ENCODE measurements at regions not wholly inside any gene's neighbourhood (a gene's known extent, or its start where the extent isn't known, plus 50 kb on each side); places are given as distances from the start of the nearest gene placed in this dataset.

GRCh38 chr1:112788054-112788453 lies 72.9 kb upstream of the PPM1J start:
- DNase-seq (ENCODE audit: low read depth in 1 of 2, low spot score in 2 of 2): no peak

GRCh38 chr1:112783059-112783458 lies 67.9 kb upstream of the PPM1J start:
- no peak for DNase-seq (ENCODE audit: low read depth in 1 of 2, low spot score in 2 of 2)
- Histone ChIP-seq H3K4me1 (replicated peaks) (no peaks in the 10 kb centered on the region), H3K27ac (no peak overlapping the region), H3K27me3 (replicated peaks) (no peaks in the 10 kb centered on the region), H3K9me3 (replicated peaks) (no peaks in the 10 kb centered on the region), H3K4me3 (no peak overlapping the region), H3K36me3 (no peaks in the 10 kb centered on the region)

More at GRCh38 chr1:112788054-112788453, 72.9 kb upstream of the PPM1J start:
- H3K36me3 ChIP-seq: no peaks in the 10 kb centered on the region
- H3K4me1 ChIP-seq (replicated peaks): peaks cover 10% of the 10 kb centered on the region
- H3K27ac ChIP-seq: no peak overlapping the region
- H3K4me3 ChIP-seq: no peak overlapping the region
- H3K27me3 ChIP-seq (replicated peaks): no peaks in the 10 kb centered on the region
- no peaks in the 10 kb centered on the region for H3K9me3 ChIP-seq (replicated peaks)

- DNase-seq (ENCODE audit: low read depth in 1 of 2, low spot score in 2 of 2): no peak
- Histone ChIP-seq H3K9me3 (replicated peaks) (no peaks in the 10 kb centered on the region), H3K27ac (no peak overlapping the region), H3K27me3 (replicated peaks) (no peaks in the 10 kb centered on the region), H3K4me1 (replicated peaks) (no peaks in the 10 kb centered on the region), H3K4me3 (no peak overlapping the region), H3K36me3 (no peaks in the 10 kb centered on the region)
Measured at GRCh38 chr1:112779665-112780526, 64.8 kb upstream of the PPM1J start.

- Histone ChIP-seq H3K4me3 (no peak overlapping the region), H3K27ac (no peak overlapping the region), H3K27me3 (replicated peaks) (no peaks in the 10 kb centered on the region), H3K9me3 (replicated peaks) (no peaks in the 10 kb centered on the region), H3K36me3 (no peaks in the 10 kb centered on the region), H3K4me1 (replicated peaks) (no peaks in the 10 kb centered on the region)
- no peak for DNase-seq (ENCODE audit: low read depth in 1 of 2, low spot score in 2 of 2)
Measured at GRCh38 chr1:112778137-112778536, 63.0 kb upstream of the PPM1J start.

GRCh38 chr1:112776688-112777087 lies 61.6 kb upstream of the PPM1J start:
- H3K27ac ChIP-seq: no peak overlapping the region
- DNase-seq (ENCODE audit: low read depth in 1 of 2, low spot score in 2 of 2): no peak
- H3K27me3 ChIP-seq (replicated peaks): no peaks in the 10 kb centered on the region; the same call in 1 of the 2 replicates
- no peak overlapping the region for H3K4me3 ChIP-seq
- H3K9me3 ChIP-seq (replicated peaks): no peaks in the 10 kb centered on the region
- no peaks in the 10 kb centered on the region for H3K4me1 ChIP-seq (replicated peaks)
- H3K36me3 ChIP-seq: no peaks in the 10 kb centered on the region

- Histone ChIP-seq H3K4me1 (replicated peaks) (no peaks in the 10 kb centered on the region), H3K27ac (no peak overlapping the region), H3K36me3 (no peaks in the 10 kb centered on the region), H3K4me3 (no peak overlapping the region), H3K27me3 (replicated peaks) (peaks cover 3% of the 10 kb centered on the region; the same call in 1 of the 2 replicates), H3K9me3 (replicated peaks) (no peaks in the 10 kb centered on the region)
- DNase-seq (ENCODE audit: low read depth in 1 of 2, low spot score in 2 of 2): no peak
Measured at GRCh38 chr1:112772781-112773180, 57.6 kb upstream of the PPM1J start.

- H3K4me1 ChIP-seq (replicated peaks): no peaks in the 10 kb centered on the region
- no peaks in the 10 kb centered on the region for H3K9me3 ChIP-seq (replicated peaks)
- no peak overlapping the region for H3K4me3 ChIP-seq
- no peaks in the 10 kb centered on the region for H3K36me3 ChIP-seq
- H3K27ac ChIP-seq: no peak overlapping the region
- DNase-seq (ENCODE audit: low read depth in 1 of 2, low spot score in 2 of 2): no peak
- peaks cover 3% of the 10 kb centered on the region; the same call in 1 of the 2 replicates for H3K27me3 ChIP-seq (replicated peaks)
Measured at GRCh38 chr1:112770724-112771123, 55.6 kb upstream of the PPM1J start.

- DNase-seq (ENCODE audit: low read depth in 1 of 2, low spot score in 2 of 2): no peak
- Histone ChIP-seq H3K9me3 (replicated peaks) (no peaks in the 10 kb centered on the region), H3K4me1 (replicated peaks) (no peaks in the 10 kb centered on the region), H3K27me3 (replicated peaks) (peaks cover 3% of the 10 kb centered on the region; the same call in 1 of the 2 replicates), H3K27ac (no peak overlapping the region), H3K4me3 (no peak overlapping the region), H3K36me3 (no peaks in the 10 kb centered on the region)
Measured at GRCh38 chr1:112769611-112770010, 54.5 kb upstream of the PPM1J start.

DNA sequence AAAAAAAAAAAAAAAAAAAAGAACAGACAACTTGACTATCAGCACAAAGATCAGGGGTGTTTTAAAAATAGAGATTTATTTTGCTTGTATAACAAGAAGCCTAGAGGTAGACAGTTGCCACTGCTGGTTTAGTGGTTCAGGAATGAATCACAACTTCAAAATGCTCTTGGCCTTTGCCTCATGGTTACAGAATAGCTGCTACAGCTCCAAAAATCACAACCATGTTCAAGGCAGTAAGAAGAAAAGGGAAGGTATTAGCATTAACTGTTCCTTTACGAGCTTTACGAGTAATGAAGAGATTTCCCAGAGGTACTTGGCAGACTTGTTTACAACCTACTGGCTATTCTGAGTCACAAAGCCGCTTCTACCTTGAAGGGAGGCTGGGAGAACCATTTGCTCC lies 52.5 kb upstream of the PPM1J start:
- no peak overlapping the region for H3K4me3 ChIP-seq
- H3K9me3 ChIP-seq (replicated peaks): no peaks in the 10 kb centered on the region
- H3K36me3 ChIP-seq: no peaks in the 10 kb centered on the region
- peaks cover 3% of the 10 kb centered on the region; the same call in 1 of the 2 replicates for H3K27me3 ChIP-seq (replicated peaks)
- no peak for DNase-seq (ENCODE audit: low read depth in 1 of 2, low spot score in 2 of 2)
- H3K4me1 ChIP-seq (replicated peaks): no peaks in the 10 kb centered on the region
- H3K27ac ChIP-seq: no peak overlapping the region

Measured in SJSA1 (cell line).